Fibroblast of the conjunctiva (primary cell): ENCODE measurements at regions not wholly inside any gene's neighbourhood (a gene's known extent, or its start where the extent isn't known, plus 50 kb on each side); places are given as distances from the start of the nearest gene placed in this dataset.

Experiments used
- DNase-seq: peaks from one replicate; pipeline ENCODE4 v3.0.0-alpha.2; 2010; ENCODE audit warnings: low read depth

DNA sequence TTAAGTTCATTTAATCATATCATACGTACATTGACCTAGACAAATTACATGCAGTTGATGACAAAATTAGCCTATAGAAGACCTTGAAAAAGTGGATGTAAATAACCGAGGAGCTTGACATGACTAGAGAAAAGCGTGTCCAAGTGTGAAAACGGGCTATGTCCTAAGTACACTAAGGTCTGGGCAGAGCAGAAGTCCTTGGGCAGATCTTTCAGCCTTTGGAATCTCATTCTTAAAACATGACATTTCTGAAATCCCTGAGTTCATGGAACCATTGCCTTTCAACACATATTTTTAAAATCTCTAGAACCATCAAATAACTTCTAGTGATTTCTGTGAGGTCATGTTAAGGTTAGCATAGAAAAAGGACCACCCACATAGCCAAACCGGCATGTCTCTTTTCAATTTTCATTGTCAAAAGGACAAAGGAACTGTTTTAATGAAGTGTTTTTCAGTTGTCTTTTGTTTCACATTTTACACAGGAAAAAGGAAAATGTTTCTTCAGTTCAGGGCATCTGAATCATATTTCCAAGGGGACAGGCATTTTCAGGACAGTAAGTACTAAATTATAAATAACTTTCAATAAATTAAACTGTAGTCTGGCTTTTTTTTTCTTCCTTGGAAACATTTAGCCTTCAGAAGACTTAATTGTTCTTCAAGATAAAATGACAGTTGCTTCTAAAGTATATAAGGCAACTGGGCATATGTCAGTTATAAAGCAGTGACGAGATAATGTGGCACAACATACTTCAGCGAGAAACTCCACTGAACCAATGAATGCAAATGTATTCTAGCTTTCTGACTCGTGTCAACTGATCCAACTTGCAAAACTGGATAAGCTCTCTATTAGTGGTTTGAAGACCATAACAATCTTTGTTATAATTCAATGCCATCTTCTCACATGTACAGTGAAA lies 416.8 kb downstream of the NFIB start:
- no peak for DNase-seq

GRCh38 chr9:13896047-13896446 lies 417.9 kb downstream of the NFIB start:
- no peak for DNase-seq

- no peak for DNase-seq
These were observed 428.7 kb downstream of the NFIB start for GRCh38 chr9:13885258-13885657.

- DNase-seq: no peak
These were observed 434.0 kb downstream of the NFIB start for GRCh38 chr9:13879981-13880380.

GRCh38 chr9:13879011-13879410 lies 434.9 kb downstream of the NFIB start:
- DNase-seq: no peak

GRCh38 chr9:13878241-13878711 lies 435.7 kb downstream of the NFIB start:
- DNase-seq: peak; percentile 42

DNA sequence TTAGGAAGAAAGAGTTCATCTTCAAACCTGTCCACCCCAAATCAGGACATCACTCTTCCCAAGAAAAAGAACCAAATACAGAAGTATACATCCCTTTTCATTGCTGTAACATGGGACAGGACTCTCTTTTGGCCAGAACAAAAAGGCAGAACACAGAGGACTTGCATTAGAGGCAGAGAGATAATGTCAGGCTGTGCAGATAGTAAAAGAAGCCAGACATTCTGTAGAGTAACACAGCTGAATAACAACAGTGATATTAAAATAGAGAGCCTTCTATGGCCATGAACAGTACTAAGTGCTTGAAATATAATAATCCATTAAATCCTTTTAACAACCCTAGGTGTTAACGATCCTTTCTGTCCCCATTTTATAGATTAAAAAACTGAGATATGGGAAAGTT lies 437.2 kb downstream of the NFIB start:
- no peak for DNase-seq

DNA sequence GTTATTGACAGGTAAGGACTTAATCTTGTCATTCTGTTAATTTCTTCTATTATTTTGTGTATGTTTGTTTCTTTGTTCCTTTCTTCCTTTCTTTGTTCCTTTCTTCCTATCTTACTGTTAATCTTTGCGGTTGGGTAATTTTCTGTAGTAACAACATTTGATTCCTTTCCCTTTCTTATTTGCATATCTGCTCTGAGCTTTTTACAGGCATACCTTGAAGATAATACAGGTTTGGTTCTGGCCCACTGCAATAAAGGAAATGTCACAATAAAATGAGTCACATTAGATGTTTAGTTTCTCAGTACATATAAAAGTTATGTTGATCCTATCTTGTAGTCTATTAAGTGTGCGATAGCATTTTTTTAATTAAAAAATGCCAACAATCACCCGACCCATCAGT lies 440.7 kb downstream of the NFIB start:
- DNase-seq: no peak

GRCh38 chr9:13868336-13868735 lies 445.6 kb downstream of the NFIB start:
- DNase-seq: no peak

GRCh38 chr9:13865869-13866268 lies 448.1 kb downstream of the NFIB start:
- no peak for DNase-seq

GRCh38 chr9:13863112-13863511 lies 450.8 kb downstream of the NFIB start:
- peak; percentile 9 for DNase-seq

DNA sequence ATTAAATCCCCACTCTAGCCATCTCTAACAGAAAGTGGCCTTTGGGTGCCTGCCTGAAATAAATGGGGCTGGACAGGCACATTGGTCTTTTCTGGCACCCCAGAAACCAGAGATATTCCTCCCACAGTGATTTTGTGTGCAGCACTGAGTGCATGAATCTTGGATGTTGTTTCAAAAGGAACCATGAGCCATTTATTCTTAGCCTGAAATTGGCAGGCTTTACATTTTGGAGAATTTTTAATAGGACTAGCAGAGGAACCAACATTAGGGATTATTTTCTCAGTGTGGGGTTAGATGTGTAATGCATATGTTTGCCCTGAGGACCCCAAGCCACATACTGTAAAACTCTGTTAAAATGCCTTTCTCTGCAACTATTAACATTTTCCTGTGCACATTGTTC lies 451.3 kb downstream of the NFIB start:
- no peak for DNase-seq

- DNase-seq: no peak
These were observed 452.8 kb downstream of the NFIB start for GRCh38 chr9:13860946-13861640.

GRCh38 chr9:13860019-13860418 lies 453.9 kb downstream of the NFIB start:
- peak; percentile 83 for DNase-seq

- DNase-seq: peak; percentile 32
These were observed 456.4 kb downstream of the NFIB start for GRCh38 chr9:13857521-13857920.

GRCh38 chr9:13847270-13847669 lies 466.7 kb downstream of the NFIB start:
- DNase-seq: no peak

GRCh38 chr9:13845460-13845859 lies 468.5 kb downstream of the NFIB start:
- DNase-seq: peak; percentile 26

- no peak for DNase-seq
These were observed 472.0 kb downstream of the NFIB start for GRCh38 chr9:13841746-13842462.

- DNase-seq: no peak
These were observed 481.5 kb downstream of the NFIB start for GRCh38 chr9:13832446-13832845.

DNA sequence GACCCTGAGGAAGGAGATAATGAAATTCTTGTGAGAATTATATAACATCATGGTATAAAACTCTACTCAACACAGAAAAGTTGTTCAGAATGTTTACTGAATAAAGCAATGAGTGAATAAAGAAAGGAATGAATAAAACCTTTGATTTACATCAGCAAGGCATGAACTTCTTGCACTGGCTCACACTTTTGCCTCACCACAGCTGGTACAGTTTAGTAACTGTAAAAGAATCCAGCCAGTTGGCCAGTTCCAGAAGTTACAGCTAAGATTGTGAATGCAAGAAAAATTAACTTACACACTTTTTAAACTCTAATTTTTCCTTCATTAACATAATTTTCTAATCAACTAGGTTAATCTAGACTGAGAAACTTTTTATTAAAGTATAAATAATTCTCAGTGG lies 490.9 kb downstream of the NFIB start:
- peak; percentile 22 for DNase-seq

GRCh38 chr9:13817754-13818278 lies 496.1 kb downstream of the NFIB start:
- no peak for DNase-seq

GRCh38 chr9:13816837-13817236 lies 497.1 kb downstream of the NFIB start:
- DNase-seq: no peak
